Thyroid gland (tissue), 4 donors: ENCODE measurements at regions not wholly inside any gene's neighbourhood (a gene's known extent, or its start where the extent isn't known, plus 50 kb on each side); places are given as distances from the start of the nearest gene placed in this dataset.

ENCODE experiments used
- CTCF ChIP-seq, 6 experiments: fragments of 200-600 bp in 3 of 6; fragments of 450-650 bp in 3 of 6; sonication (generic) in 3 of 6; IDR thresholded peaks; one replicate each; pipeline ENCODE4 v1.5.1; 2016 to 2019; ENCODE audit warnings: antibody characterized with exemption in 6 of 6, mild to moderate bottlenecking in 2 of 6, inconsistent platforms in 1 of 6, moderate library complexity in 1 of 6
- POLR2A ChIP-seq, 2 donors: fragments of 450-650 bp; IDR thresholded peaks; one replicate each; pipeline ENCODE4 v1.6.1; 2017; ENCODE audit warnings: antibody characterized with exemption in 2 of 2, mild to moderate bottlenecking in 2 of 2, moderate library complexity in 1 of 2

DNA sequence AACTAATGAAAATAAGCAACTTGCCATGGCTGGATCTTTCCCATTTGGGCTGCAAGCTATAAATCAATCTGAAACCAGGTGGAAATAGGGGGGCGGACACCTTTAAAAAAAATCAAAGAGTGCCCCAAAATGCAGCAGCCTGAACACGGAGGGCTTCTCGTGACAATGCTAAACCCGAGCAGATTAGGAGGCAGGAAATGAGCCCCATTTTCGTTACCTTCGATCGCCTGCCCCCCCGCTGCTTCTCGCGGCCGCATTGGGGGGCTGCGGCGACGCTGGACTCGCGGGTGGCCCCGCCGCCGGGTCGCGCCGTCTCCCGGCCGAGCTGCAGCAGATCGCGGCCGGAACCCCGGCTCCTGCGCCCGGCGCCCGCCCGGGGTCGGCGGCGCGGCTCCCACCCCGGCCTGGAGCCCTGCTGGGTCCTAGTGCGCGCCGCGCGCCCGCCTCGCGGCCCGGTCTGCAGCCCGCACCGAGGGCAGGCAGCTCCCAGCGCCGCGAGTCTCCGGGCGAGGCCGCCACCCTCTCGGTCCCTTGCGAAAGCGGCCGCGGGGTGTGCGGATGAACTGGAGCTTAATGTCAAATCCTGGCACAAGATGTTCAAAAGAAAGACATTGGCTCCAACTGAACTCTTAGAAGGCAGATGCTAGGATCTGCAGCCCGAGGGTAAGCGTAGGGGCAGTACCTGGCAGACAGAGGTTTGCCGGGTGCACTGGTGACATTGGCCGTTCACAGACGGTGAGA is 201.9 kb upstream of the FOXN3 start:
- peak in 1 of 6 experiments; percentile 3 for TF ChIP-seq CTCF (IDR thresholded peaks at IDR 0.05)
- TF ChIP-seq POLR2A (IDR thresholded peaks at IDR 0.05) = peak in 1 of 2 donors; percentile 53
